Left ventricle myocardium inferior (tissue), 1 donor: ENCODE measurements at regions not wholly inside any gene's neighbourhood (a gene's known extent, or its start where the extent isn't known, plus 50 kb on each side); places are given as distances from the start of the nearest gene placed in this dataset.

Source experiments
- DNase-seq: peaks from one replicate; pipeline ENCODE4 v3.0.0-alpha.2; 2020
- H3K27ac ChIP-seq: fragments of 200-600 bp; replicated peaks from 2 replicates; pipeline ENCODE4 v1.8.0; 2021
- H3K27me3 ChIP-seq: fragments of 200-600 bp; 2 replicates; pipeline ENCODE4 v1.8.0; 2021; ENCODE audit warnings: low read depth
- H3K36me3 ChIP-seq: fragments of 200-600 bp; 2 replicates; pipeline ENCODE4 v1.8.0; 2021
- H3K4me1 ChIP-seq: fragments of 200-600 bp; 2 replicates; pipeline ENCODE4 v1.8.0; 2021
- H3K4me3 ChIP-seq: fragments of 200-600 bp; 2 replicates; pipeline ENCODE4 v1.8.0; 2021; ENCODE audit warnings: mild to moderate bottlenecking, moderate library complexity
- H3K9me3 ChIP-seq: fragments of 200-600 bp; replicated peaks from 2 replicates; pipeline ENCODE4 v1.8.0; 2021
- intact Hi-C: fragments of 100-400 bp; cut with micrococcal nuclease; formaldehyde crosslinking; loops from one replicate; pipeline ENCODE4 v1.11.0; 2022
- TF ChIP-seq, protein P1 (sequence below): fragments of 200-600 bp; IDR thresholded peaks from 2 replicates; pipeline ENCODE4 v1.8.0; 2021; ENCODE audit warnings: antibody characterized with exemption, mild to moderate bottlenecking, borderline replicate concordance
- donor health status: DM: no; HTN: yes; CAD: no; lungs with severe emphysema.

DNA sequence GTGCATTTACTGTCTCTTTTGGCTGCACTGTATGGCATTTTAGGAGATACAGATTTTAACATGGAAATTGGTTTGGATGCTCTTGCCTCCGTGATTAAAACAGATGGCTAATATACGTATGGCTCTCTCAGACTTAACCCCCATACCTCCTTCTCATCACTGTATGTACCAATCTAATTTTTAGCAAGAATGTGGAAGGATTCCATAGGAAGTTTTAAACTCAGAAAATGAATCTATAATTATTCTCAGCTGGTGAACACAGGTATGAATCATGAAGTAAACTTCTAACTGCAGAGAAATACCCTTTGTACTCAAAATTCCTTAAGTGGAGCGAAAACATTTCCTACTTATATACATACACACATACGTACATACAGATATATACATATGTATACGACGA lies 210.5 kb upstream of the NEIL3 start:
- TF ChIP-seq, protein P1, sequence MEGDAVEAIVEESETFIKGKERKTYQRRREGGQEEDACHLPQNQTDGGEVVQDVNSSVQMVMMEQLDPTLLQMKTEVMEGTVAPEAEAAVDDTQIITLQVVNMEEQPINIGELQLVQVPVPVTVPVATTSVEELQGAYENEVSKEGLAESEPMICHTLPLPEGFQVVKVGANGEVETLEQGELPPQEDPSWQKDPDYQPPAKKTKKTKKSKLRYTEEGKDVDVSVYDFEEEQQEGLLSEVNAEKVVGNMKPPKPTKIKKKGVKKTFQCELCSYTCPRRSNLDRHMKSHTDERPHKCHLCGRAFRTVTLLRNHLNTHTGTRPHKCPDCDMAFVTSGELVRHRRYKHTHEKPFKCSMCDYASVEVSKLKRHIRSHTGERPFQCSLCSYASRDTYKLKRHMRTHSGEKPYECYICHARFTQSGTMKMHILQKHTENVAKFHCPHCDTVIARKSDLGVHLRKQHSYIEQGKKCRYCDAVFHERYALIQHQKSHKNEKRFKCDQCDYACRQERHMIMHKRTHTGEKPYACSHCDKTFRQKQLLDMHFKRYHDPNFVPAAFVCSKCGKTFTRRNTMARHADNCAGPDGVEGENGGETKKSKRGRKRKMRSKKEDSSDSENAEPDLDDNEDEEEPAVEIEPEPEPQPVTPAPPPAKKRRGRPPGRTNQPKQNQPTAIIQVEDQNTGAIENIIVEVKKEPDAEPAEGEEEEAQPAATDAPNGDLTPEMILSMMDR: no peak
- Histone ChIP-seq H3K36me3 (no peaks in the 10 kb centered on the region), H3K4me3 (no peak overlapping the region), H3K4me1 (no peaks in the 10 kb centered on the region), H3K27ac (no peak overlapping the region), H3K9me3 (no peaks in the 10 kb centered on the region), H3K27me3 (no peaks in the 10 kb centered on the region)
- DNase-seq: no peak
- intact Hi-C loops: no loop called here

DNA sequence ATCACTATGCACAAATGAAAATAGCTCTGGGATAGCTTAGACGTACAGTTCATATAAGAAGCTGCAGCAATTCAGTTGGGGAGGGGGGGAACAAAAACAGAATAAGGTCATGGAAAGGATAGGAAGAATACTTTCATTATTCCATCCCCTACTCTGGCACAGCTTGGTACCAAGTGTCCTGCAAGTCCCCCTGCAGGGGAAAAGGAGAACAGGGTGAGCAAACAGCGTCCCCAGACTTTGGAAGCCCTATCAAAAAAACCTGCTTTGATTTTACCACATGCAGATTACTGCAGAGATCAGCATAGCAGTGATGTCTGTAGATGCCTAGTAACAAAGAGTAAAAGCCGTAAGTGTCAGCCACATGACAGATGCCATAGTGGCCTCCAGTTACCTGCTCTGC lies 209.4 kb upstream of the NEIL3 start:
- Histone ChIP-seq H3K9me3 (no peaks in the 10 kb centered on the region), H3K4me3 (no peak overlapping the region), H3K4me1 (no peaks in the 10 kb centered on the region), H3K36me3 (no peaks in the 10 kb centered on the region), H3K27me3 (no peaks in the 10 kb centered on the region), H3K27ac (no peak overlapping the region)
- TF ChIP-seq, protein P1: no peak
- intact Hi-C loops: no loop called here
- no peak for DNase-seq

DNA sequence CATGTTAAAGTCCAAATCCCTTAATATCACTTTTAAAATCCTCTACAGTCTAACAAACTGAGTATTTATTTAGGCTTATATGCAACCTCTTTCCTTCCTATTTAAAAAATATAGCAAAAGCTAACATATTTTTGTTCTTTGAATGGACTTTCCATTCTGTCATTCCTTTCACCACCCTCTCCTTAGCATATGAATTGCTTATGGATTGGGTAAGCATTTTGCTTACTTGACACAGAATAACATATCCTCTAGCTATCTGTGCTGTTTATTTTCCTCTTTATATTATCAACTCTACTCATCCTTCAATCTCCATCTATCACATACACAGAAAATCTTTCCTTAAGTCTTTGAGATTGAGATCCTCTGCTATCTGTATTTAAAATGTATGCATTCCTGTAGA lies 206.1 kb upstream of the NEIL3 start:
- no peak for DNase-seq
- no peaks in the 10 kb centered on the region for H3K36me3 ChIP-seq
- no peaks in the 10 kb centered on the region for H3K4me1 ChIP-seq
- no peaks in the 10 kb centered on the region for H3K9me3 ChIP-seq
- intact Hi-C loops: no loop called here
- TF ChIP-seq, protein P1: no peak
- no peaks in the 10 kb centered on the region for H3K27me3 ChIP-seq
- no peak overlapping the region for H3K27ac ChIP-seq
- no peak overlapping the region for H3K4me3 ChIP-seq

DNA sequence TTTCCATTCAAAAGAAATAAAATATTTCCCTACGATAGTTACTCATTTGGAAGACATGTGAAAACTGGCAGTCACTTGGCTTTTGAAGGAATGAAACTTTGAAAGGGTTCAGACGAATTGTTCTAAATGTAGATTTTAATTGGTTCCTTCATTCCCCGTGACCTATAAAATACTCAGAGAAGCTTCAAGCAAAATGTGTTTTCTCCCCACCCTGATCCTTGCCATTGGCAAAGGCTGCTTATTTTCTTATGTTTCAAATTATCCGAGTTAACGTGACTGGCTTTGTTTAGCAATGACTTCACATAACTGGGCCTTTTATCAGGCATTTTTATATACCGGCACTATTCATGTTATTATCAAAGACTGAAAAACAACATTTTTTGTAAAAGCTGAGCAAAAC lies 204.1 kb upstream of the NEIL3 start:
- Histone ChIP-seq H3K4me3 (no peak overlapping the region), H3K27me3 (no peaks in the 10 kb centered on the region), H3K9me3 (no peaks in the 10 kb centered on the region), H3K27ac (no peak overlapping the region), H3K36me3 (no peaks in the 10 kb centered on the region), H3K4me1 (no peaks in the 10 kb centered on the region)
- TF ChIP-seq, protein P1: no peak
- intact Hi-C loops: no loop called here
- no peak for DNase-seq

DNA sequence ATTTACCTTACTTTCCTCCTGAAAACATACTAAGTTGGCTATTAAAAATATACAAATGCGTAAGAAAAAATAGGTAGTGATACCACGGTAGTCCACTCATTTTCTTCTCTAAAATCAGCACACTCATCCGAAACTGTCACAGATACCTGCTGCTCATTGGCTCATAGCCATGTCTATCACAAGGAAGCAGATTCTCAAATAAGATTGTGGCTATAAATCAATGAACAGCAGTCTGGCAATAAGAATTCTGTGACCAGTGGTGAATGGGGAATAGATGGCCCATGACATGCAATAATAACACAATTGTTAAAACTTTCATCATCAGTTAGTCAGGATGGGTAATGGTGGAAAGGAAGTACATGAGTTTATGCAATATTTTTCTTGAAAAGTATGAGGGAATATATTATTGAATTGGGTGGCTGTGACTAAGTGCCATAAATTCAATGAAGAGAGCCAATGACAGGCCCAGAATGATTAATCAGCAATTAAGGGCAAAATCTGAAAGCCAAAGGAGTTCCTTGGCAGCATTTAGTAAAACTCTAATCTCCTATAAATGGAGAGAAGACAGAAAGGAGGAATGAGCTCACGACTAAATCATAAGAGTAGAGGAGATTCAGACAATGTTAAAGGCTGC lies 202.3 kb upstream of the NEIL3 start:
- H3K4me3 ChIP-seq: no peak overlapping the region
- no peaks in the 10 kb centered on the region for H3K36me3 ChIP-seq
- intact Hi-C loops: no loop called here
- H3K27ac ChIP-seq: no peak overlapping the region
- H3K27me3 ChIP-seq: no peaks in the 10 kb centered on the region
- no peaks in the 10 kb centered on the region for H3K4me1 ChIP-seq
- TF ChIP-seq, protein P1: no peak
- DNase-seq: no peak
- H3K9me3 ChIP-seq: peaks cover 10% of the 10 kb centered on the region
